ENCODE measurements at regions not wholly inside any gene's neighbourhood (a gene's known extent, or its start where the extent isn't known, plus 50 kb on each side); places are given as distances from the start of the nearest gene placed in this dataset.

DNA sequence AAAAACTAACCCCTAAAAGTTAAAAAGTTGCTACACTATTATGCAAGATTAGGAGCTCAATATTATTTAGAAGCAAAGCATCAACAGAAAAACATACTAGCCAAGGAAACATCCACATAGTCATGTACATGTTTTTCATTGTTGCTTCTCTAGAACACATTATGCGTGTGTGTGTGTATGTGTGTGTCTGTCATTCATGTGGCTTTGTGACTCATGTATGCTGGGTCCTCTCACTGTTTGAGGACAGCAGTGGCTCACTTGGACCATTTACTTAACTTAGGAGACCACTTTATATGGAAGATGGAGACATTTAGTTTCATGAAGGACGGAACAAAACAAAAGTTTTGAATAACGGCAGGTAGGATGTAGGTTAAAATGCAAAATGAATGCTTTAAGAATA is 219.4 kb upstream of the THBS1 start:
- TF ChIP-seq EZH2phosphoT487 (IDR thresholded peaks at IDR 0.05; ENCODE audit: insufficient read depth, low read depth) (no peak), EZH2 (IDR thresholded peaks at IDR 0.05; ENCODE audit: insufficient read depth, poor library complexity, severe bottlenecking) (no peak)
